NOMO-1 treated with DMSO at 0.1 percent for 48 hours (cell line): ENCODE measurements at regions not wholly inside any gene's neighbourhood (a gene's known extent, or its start where the extent isn't known, plus 50 kb on each side); places are given as distances from the start of the nearest gene placed in this dataset.
A peak's percentile ranks its signal among the peaks of the same experiment; 100 is the strongest.

Experiments used
- DNase-seq: peaks from one replicate; lab custom pipeline; 2025; ENCODE audit not compliant: unreplicated experiment; lab: John Stamatoyannopoulos, UW

- no peak for DNase-seq
These were observed 557.4 kb upstream of the ADARB2 start for GRCh38 chr10:2294739-2295138.

- DNase-seq = no peak
These were observed 546.7 kb upstream of the ADARB2 start for GRCh38 chr10:2284071-2284470.

- no peak for DNase-seq
These were observed 544.9 kb upstream of the ADARB2 start for GRCh38 chr10:2282202-2282601.

GRCh38 chr10:2280713-2281300 lies 543.5 kb upstream of the ADARB2 start:
- DNase-seq = peak; percentile 3

- no peak for DNase-seq
These were observed 542.4 kb upstream of the ADARB2 start for GRCh38 chr10:2279711-2280110.

- no peak for DNase-seq
These were observed 541.0 kb upstream of the ADARB2 start for GRCh38 chr10:2278363-2278762.

- peak; percentile 96 for DNase-seq
These were observed 526.2 kb upstream of the ADARB2 start for GRCh38 chr10:2263561-2263960.

- no peak for DNase-seq
These were observed 525.6 kb upstream of the ADARB2 start for GRCh38 chr10:2262878-2263277.

GRCh38 chr10:2262333-2262732 lies 525.0 kb upstream of the ADARB2 start:
- DNase-seq = no peak

GRCh38 chr10:2256241-2256640 lies 518.9 kb upstream of the ADARB2 start:
- no peak for DNase-seq

GRCh38 chr10:2252096-2252495 lies 514.8 kb upstream of the ADARB2 start:
- no peak for DNase-seq

GRCh38 chr10:2251631-2252030 lies 514.3 kb upstream of the ADARB2 start:
- no peak for DNase-seq

- no peak for DNase-seq
These were observed 509.4 kb upstream of the ADARB2 start for GRCh38 chr10:2246747-2247146.

- DNase-seq = no peak
These were observed 508.3 kb upstream of the ADARB2 start for GRCh38 chr10:2245580-2245979.

GRCh38 chr10:2244471-2244870 lies 507.1 kb upstream of the ADARB2 start:
- no peak for DNase-seq

GRCh38 chr10:2236876-2237275 lies 499.6 kb upstream of the ADARB2 start:
- no peak for DNase-seq

- no peak for DNase-seq
These were observed 495.2 kb upstream of the ADARB2 start for GRCh38 chr10:2232479-2232878.

- no peak for DNase-seq
These were observed 493.2 kb upstream of the ADARB2 start for GRCh38 chr10:2230478-2230877.

GRCh38 chr10:2228320-2228901 lies 491.1 kb upstream of the ADARB2 start:
- no peak for DNase-seq

GRCh38 chr10:2225609-2226008 lies 488.3 kb upstream of the ADARB2 start:
- no peak for DNase-seq

- no peak for DNase-seq
These were observed 486.4 kb upstream of the ADARB2 start for GRCh38 chr10:2223548-2224320.

- DNase-seq = no peak
These were observed 485.3 kb upstream of the ADARB2 start for GRCh38 chr10:2222631-2223030.
